ENCODE measurements at regions not wholly inside any gene's neighbourhood (a gene's known extent, or its start where the extent isn't known, plus 50 kb on each side); places are given as distances from the start of the nearest gene placed in this dataset.

DNA sequence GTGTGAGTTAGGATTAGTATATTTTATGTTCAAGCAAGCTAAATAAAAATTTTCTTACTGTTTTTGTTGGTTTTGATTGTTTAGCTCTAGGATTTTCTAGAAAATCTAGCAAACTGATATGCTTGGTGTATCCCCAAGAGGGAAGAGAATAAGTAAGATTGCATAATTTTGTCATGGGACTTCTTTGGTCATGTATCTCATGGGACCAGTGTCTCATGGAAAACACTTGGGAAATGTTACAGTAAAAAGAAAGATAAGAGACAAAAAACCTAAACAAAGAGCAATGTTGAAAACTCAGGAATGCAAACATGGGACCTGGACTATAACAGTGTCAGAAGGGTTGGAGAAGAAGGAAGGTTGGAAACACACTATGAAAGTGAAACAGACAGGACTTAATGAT is 119.4 kb downstream of the TLR4 start:
- Histone ChIP-seq H3K27ac (no peak overlapping the region), H3K4me3 (no peak overlapping the region), H3K4me1 (no peaks in the 10 kb centered on the region), H3K9me3 (no peaks in the 10 kb centered on the region), H3K36me3 (no peaks in the 10 kb centered on the region), H3K27me3 (no peaks in the 10 kb centered on the region)
- no peak for DNase-seq
- intact Hi-C loops (cut with DNase I): no loop called here
- TF ChIP-seq, protein P1, sequence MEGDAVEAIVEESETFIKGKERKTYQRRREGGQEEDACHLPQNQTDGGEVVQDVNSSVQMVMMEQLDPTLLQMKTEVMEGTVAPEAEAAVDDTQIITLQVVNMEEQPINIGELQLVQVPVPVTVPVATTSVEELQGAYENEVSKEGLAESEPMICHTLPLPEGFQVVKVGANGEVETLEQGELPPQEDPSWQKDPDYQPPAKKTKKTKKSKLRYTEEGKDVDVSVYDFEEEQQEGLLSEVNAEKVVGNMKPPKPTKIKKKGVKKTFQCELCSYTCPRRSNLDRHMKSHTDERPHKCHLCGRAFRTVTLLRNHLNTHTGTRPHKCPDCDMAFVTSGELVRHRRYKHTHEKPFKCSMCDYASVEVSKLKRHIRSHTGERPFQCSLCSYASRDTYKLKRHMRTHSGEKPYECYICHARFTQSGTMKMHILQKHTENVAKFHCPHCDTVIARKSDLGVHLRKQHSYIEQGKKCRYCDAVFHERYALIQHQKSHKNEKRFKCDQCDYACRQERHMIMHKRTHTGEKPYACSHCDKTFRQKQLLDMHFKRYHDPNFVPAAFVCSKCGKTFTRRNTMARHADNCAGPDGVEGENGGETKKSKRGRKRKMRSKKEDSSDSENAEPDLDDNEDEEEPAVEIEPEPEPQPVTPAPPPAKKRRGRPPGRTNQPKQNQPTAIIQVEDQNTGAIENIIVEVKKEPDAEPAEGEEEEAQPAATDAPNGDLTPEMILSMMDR (IDR thresholded peaks at IDR 0.05): no peak
- no peak for TF ChIP-seq POLR2AphosphoS5 (IDR thresholded peaks at IDR 0.05)
- TF ChIP-seq POLR2A (IDR thresholded peaks at IDR 0.05): no peak
- no peak for TF ChIP-seq EP300 (IDR thresholded peaks at IDR 0.05)

DNA sequence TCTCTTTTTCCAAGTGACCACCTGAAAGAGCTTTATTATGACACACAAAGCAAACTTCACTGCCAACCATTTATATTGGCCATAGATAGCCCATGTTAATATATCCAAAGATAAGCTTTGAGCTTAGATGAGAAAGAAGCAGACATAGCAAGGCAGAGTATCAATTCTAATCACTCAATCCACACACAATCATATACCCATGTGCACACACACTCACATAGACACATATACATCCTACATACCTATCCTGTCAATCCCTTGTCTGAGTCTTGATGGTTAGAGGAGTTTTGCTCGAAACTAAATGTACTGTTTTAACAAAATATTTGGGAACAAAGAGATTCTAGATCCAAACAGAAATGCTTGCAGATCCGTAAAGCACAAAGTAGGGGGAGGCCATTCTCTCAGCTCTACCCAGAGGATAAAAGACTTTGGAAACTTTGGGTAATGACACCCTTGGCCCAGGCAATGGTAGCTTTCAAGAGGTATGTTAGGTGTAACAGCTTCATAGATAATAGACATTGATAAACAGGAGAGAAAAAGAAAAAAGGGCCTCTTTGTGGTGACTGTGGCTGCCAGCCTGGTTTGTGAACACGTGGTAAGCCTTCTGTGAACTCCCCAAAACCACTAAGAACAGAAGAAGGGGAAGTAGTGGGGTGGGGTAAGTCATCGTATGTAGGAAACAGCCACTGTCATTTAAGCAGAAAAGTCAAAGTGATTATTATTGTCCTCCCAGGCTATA is 121.6 kb downstream of the TLR4 start:
- Histone ChIP-seq H3K9me3 (no peaks in the 10 kb centered on the region), H3K4me3 (no peak overlapping the region), H3K27me3 (no peaks in the 10 kb centered on the region), H3K4me1 (no peaks in the 10 kb centered on the region), H3K36me3 (no peaks in the 10 kb centered on the region), H3K27ac (no peak overlapping the region)
- intact Hi-C loops (cut with DNase I): no loop called here
- DNase-seq: no peak
- 34 to 51% methylated on average over 4 of the region's 4 CpGs for WGBS, 2 donors
- TF ChIP-seq POLR2A (IDR thresholded peaks at IDR 0.05) (no peak), POLR2AphosphoS5 (IDR thresholded peaks at IDR 0.05) (no peak), EP300 (IDR thresholded peaks at IDR 0.05) (no peak)
- TF ChIP-seq, protein P1 (IDR thresholded peaks at IDR 0.05): no peak

DNA sequence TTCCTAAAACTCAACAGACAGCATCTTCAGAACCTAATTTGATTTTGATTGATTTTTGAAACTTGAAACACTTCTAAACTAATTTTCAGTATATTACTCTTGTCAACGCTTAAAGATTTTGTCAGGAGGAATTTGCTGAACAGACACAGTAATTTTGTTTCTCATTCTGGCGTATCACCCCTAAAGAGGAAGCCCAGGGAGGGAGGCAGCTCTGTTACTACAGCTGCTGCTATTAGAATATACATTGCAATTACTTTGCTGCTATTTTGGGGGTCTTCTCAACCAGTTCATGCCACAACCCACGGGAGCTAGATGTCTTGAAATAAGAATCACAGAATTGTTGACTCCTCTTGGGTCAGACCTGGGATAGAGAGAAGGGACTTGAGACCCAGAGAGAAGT is 122.6 kb downstream of the TLR4 start:
- intact Hi-C loops (cut with DNase I): no loop called here
- no peak for DNase-seq

DNA sequence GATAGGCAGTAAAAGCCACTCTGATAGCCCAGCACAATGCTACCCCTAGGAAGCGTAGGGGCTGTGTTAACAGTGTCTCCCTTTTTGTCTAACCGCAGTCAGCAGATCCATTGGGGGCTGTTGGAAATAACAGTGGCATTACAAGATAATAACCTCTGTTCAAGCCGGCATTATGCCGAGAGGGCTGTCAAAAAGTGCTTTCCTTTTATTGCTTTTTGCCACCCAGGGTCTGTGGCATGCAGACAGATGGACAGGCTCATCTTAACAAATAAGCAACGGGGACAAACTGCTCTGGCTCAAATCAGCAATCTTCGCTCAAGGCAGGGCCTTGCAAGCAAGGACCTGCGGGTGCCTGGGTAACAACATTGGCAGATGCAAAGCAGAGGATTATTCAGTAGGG is 123.3 kb downstream of the TLR4 start:
- no peak for TF ChIP-seq POLR2AphosphoS5 (IDR thresholded peaks at IDR 0.05)
- TF ChIP-seq, protein P1 (IDR thresholded peaks at IDR 0.05): no peak
- no peak overlapping the region for H3K27ac ChIP-seq
- no peak for DNase-seq
- WGBS, 2 donors: 87 to 90% methylated on average over 7 of the region's 7 CpGs
- H3K4me1 ChIP-seq: no peaks in the 10 kb centered on the region
- intact Hi-C loops (cut with DNase I): no loop called here
- H3K27me3 ChIP-seq: no peaks in the 10 kb centered on the region
- no peaks in the 10 kb centered on the region for H3K9me3 ChIP-seq
- no peak overlapping the region for H3K4me3 ChIP-seq
- H3K36me3 ChIP-seq: no peaks in the 10 kb centered on the region

More for the DNA sequence above, 122.6 kb downstream of the TLR4 start:
- TF ChIP-seq, protein P1 (IDR thresholded peaks at IDR 0.05): no peak
- TF ChIP-seq EP300 (IDR thresholded peaks at IDR 0.05) (no peak), POLR2AphosphoS5 (IDR thresholded peaks at IDR 0.05) (no peak), POLR2A (IDR thresholded peaks at IDR 0.05) (no peak)
- H3K27me3 ChIP-seq: no peaks in the 10 kb centered on the region
- H3K27ac ChIP-seq: no peak overlapping the region
- WGBS, 2 donors: 58 to 86% methylated on average over 3 of the region's 3 CpGs
- no peaks in the 10 kb centered on the region for H3K36me3 ChIP-seq
- H3K9me3 ChIP-seq: no peaks in the 10 kb centered on the region
- H3K4me3 ChIP-seq: no peak overlapping the region
- no peaks in the 10 kb centered on the region for H3K4me1 ChIP-seq

DNA sequence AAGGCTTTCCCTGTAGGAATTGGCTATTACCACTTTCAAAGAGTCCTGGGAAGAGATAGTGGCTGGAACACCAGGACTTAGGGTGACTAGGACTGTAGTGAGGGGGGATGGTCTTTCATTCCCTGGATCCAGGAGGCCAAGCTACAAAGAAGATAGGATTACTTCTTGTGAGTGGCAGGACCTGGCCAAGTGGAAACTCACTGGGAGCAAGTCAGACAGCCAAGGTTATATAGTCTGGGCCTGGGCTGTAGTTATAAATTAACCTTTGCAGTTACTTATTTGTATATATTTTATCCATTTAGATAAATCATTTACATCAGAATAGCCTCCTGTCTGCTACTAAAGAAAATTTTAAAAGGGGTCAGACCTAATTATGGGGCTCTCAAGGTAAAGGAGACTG is 124.3 kb downstream of the TLR4 start:
- TF ChIP-seq POLR2A (IDR thresholded peaks at IDR 0.05): no peak
- no peak for TF ChIP-seq EP300 (IDR thresholded peaks at IDR 0.05)
- TF ChIP-seq, protein P1 (IDR thresholded peaks at IDR 0.05): no peak
- no peak for TF ChIP-seq POLR2AphosphoS5 (IDR thresholded peaks at IDR 0.05)
- intact Hi-C loops (cut with DNase I): no loop called here
- no peak for DNase-seq
- Histone ChIP-seq H3K4me1 (no peaks in the 10 kb centered on the region), H3K27ac (no peak overlapping the region), H3K27me3 (no peaks in the 10 kb centered on the region), H3K36me3 (no peaks in the 10 kb centered on the region), H3K4me3 (no peak overlapping the region), H3K9me3 (no peaks in the 10 kb centered on the region)
